AG04450 (cell line): ENCODE measurements at regions not wholly inside any gene's neighbourhood (a gene's known extent, or its start where the extent isn't known, plus 50 kb on each side); places are given as distances from the start of the nearest gene placed in this dataset.

Source experiments
- CTCF ChIA-PET: fragments of 300-600, 350-600 bp; formaldehyde crosslinking; extraction: SDS; loops from one replicate; lab custom pipeline; 2022; ENCODE audit warnings: antibody characterized with exemption, inconsistent platforms; lab: Charles Lee
- POLR2A ChIA-PET: fragments of 350-600 bp; formaldehyde crosslinking; extraction: SDS; loops from one replicate; lab custom pipeline; 2021; ENCODE audit warnings: antibody characterized with exemption, inconsistent platforms; lab: Yijun Ruan, JAX
- DNase-seq: peaks from one replicate; pipeline ENCODE4 v3.0.0-alpha.2; 2011; ENCODE audit warnings: low read depth, low spot score
- H3K27ac ChIP-seq: one replicate; pipeline ENCODE4 v1.5.1; 2012; ENCODE audit warnings: low read depth, low read length, control low read depth
- H3K27me3 ChIP-seq: one replicate; pipeline ENCODE4 v1.6.0; 2012; ENCODE audit warnings: low read length; ENCODE audit not compliant: control insufficient read depth, insufficient read depth
- H3K4me3 ChIP-seq: 2 replicates; pipeline ENCODE4 v1.5.1; 2011; ENCODE audit warnings: mild to moderate bottlenecking, low read depth, low read length, control low read depth
- H3K9me3 ChIP-seq: 2 replicates; pipeline ENCODE4 v1.5.1; 2012; ENCODE audit warnings: low read length; ENCODE audit not compliant: control insufficient read depth, insufficient read depth
- TF ChIP-seq, protein P1 (sequence below): IDR thresholded peaks from 2 replicates; pipeline ENCODE4 v1.5.1; 2011; ENCODE audit warnings: low read depth, low read length, control low read depth, inconsistent platforms

DNA sequence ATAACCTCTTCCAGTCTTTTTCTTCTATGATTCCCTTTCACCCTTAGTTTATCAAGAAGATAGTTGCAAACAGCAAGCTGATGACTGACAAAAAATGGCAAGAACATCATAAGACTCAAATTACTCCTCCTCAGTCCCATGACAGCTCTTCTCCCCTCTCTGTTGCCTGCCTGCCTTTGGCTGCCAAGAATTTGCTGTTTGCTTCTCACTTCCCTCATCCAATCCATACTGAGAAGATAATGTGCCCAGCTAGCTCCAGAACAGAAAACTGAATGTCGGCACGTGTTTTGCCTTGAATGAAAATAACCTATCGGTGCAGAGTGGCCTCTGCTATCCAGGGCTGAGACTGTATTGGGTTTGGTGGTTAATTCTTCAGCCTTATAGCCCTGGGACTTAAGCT is 192.1 kb downstream of the PPARGC1A start:
- CTCF ChIA-PET, result no interaction called here
- POLR2A ChIA-PET, result no interaction called here
- DNase-seq, result no peak

GRCh38 chr4:23697001-23697528 is 192.8 kb downstream of the PPARGC1A start:
- TF ChIP-seq, protein P1, sequence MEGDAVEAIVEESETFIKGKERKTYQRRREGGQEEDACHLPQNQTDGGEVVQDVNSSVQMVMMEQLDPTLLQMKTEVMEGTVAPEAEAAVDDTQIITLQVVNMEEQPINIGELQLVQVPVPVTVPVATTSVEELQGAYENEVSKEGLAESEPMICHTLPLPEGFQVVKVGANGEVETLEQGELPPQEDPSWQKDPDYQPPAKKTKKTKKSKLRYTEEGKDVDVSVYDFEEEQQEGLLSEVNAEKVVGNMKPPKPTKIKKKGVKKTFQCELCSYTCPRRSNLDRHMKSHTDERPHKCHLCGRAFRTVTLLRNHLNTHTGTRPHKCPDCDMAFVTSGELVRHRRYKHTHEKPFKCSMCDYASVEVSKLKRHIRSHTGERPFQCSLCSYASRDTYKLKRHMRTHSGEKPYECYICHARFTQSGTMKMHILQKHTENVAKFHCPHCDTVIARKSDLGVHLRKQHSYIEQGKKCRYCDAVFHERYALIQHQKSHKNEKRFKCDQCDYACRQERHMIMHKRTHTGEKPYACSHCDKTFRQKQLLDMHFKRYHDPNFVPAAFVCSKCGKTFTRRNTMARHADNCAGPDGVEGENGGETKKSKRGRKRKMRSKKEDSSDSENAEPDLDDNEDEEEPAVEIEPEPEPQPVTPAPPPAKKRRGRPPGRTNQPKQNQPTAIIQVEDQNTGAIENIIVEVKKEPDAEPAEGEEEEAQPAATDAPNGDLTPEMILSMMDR, result no peak
- ChIA-PET CTCF (no interaction called here), POLR2A (no interaction called here)
- H3K4me3 ChIP-seq, result no peak overlapping the region
- no peaks in the 10 kb centered on the region for H3K9me3 ChIP-seq
- DNase-seq, result no peak
- H3K27ac ChIP-seq, result no peak overlapping the region
- H3K27me3 ChIP-seq, result no peaks in the 10 kb centered on the region

More for the DNA sequence above, 192.1 kb downstream of the PPARGC1A start:
- Histone ChIP-seq H3K27me3 (no peaks in the 10 kb centered on the region), H3K27ac (no peak overlapping the region), H3K9me3 (no peaks in the 10 kb centered on the region), H3K4me3 (no peak overlapping the region)
- TF ChIP-seq, protein P1, result no peak

GRCh38 chr4:23686169-23686897 is 203.5 kb downstream of the PPARGC1A start:
- no peak overlapping the region for H3K4me3 ChIP-seq
- no peaks in the 10 kb centered on the region for H3K27me3 ChIP-seq
- H3K9me3 ChIP-seq, result no peaks in the 10 kb centered on the region
- H3K27ac ChIP-seq, result no peak overlapping the region
- ChIA-PET POLR2A (no interaction called here), CTCF (interaction anchor here (0.6 kb wide), 1 partner anchor 411 kb away, joined by 3 read pairs; no protein-coding TSS in a partner anchor)
- TF ChIP-seq, protein P1, result no peak
- DNase-seq, result no peak

DNA sequence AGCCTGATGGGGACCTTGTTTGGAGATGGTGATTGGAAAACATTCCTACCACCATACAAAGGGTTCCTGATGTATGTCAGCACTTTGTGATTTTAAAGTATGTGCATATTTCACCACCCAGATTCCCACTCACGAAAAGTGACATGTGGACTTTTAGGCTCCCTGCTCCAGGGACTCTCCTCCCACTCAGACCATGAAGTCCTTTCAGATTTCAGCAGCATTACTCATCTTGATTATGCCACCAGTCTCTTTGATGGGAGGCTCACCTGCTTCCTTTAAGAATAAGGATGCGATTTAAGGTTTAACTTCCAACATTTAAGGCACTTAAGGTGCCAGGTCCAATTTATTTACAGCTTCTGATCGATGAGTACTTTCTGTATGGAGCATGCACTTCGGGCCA is 204.4 kb downstream of the PPARGC1A start:
- no peaks in the 10 kb centered on the region for H3K27me3 ChIP-seq
- no peaks in the 10 kb centered on the region for H3K9me3 ChIP-seq
- DNase-seq, result no peak
- no peak overlapping the region for H3K4me3 ChIP-seq
- no peak overlapping the region for H3K27ac ChIP-seq
- CTCF ChIA-PET, result no interaction called here
- POLR2A ChIA-PET, result no interaction called here
- TF ChIP-seq, protein P1, result no peak
